ENCODE measurements at regions not wholly inside any gene's neighbourhood (a gene's known extent, or its start where the extent isn't known, plus 50 kb on each side); places are given as distances from the start of the nearest gene placed in this dataset.

DNA sequence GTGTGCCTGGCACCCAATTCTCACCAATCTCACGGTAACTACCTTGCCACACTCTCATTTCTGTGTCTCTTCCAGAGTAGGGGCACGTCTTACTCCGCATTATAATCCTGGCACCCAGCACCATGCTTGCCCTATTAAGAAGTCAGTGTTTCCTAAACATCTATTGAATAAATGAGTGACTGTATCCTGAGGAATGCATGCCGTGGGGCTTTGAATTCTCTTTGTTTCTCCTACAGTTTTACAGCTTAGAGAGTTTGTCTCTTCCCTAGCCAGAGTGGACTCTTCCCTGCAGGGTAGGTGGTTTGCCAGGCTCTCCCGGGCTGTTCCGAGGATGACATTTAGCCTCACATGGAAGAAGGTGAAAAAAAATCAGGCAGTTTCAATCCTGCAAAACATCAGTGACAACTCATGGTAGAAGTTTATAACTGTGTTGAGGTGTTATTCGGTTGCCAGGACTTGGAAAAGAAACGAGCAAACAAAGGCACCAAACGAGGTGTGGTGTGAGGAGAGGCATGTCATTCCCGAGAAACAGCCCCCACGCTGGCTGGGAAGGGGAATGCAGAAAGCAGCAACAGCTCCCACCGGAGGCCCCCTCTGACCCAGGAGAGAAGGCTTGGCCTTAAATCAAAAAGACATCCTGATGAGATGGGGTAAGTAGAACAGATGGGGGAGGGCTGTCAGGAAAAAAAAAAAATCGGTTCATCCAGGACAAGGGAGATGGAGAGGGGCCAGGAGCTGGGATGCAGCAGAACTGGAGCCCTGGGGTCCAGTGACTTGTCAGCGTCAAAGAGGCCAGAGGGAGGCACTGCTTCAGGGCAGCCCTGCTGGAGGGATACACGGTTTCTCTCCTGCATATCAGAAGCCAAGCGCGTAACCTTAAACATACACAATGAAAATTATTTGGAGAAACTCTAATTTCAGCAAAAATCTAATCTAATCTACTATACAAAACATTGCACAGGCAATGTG, 168.4 kb upstream of the ARRDC4 start:
- peak in 1 of 42 donors; percentile 15 for DNase-seq
- intact Hi-C loops (cut with DNase I) = no loop called here

DNA sequence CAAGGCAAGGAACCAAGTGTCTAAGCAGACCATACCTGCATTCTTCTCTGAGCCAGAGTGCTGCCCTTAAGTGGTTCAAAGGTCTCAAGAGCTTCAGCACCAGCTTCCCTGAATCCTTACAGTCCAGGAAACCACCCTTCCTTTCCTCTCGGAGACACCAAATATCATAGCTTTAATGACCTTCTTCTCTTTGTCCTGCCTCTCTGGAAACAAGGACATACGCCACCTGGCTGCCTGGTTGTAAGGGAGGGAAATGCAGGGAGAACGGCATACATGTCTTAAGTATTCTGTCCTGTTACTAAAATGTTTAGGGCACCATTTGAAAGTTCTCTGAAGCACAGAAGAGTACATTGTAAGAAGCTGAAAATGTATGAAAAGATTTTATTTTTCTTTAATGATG, 155.6 kb upstream of the ARRDC4 start:
- DNase-seq = no peak
- intact Hi-C loops (cut with DNase I) = no loop called here

DNA sequence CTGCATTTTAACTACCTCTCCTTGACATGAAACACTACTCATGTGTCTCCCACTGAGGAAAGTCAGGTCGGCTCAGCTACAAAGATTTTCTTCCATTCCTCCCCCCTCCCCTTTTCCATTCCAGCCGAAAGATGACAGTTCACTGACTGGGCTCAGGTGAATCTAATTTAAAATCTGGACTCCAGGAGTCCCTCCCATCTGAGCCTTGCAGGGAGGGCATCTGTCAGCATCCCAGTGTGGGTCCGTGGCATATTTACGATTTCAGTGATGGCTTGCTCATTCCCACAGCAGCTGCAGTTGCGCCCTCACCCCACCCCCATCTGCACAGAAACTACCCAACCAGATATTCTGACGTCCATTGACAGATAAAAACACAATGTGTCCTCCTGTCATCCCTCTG, 153.7 kb upstream of the ARRDC4 start:
- no peak for DNase-seq
- intact Hi-C loops (cut with DNase I) = no loop called here

DNA sequence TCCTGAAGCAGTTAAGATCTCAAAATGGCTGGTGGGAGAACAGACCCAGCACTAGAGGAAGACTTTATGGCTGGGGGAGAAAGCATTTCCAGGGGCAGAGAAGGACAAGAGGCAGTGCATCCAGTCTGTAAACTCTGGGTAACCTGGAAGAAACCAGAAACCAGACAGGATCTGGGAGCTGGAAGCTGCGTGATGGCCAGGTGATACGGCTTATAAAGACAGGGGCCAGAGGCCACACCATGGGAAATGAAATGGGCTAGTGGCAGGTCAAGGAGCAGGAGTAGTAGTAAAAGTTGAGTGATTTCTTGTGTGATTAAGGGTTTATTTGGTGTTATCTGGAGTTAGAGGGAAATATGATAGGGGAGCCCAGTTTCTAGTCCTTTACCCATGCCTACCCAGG, 144.7 kb upstream of the ARRDC4 start:
- DNase-seq = no peak
- intact Hi-C loops (cut with DNase I) = no loop called here

DNA sequence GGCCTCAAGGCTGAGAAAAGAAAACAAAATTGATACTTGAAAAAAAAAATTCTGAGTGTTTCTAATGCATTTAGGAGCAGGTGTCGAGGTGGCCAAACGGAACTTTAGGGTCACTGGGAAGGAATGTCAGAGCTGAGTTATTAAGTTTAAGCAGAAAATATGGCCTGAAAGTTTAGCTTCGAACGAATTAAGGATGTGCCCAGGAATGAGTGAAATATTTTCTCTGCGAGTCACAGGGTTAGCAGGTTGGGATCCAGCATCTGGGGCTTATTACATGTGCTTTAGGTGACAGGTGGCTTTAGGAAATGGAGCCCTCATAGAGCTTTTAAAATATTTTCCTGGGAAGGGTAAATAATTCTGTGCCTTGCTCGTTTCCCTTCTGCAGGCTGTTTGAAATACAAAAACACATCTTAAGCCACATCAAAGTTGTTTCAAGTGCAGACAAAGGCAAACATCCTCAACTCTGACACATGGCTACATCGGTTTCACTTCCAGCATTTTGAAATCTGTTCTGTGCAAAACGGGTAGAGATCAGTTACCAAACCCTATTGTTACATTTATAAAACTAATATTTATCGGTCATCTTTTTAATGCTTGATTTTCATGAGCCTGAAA, 143.1 kb upstream of the ARRDC4 start:
- no peak for DNase-seq
- intact Hi-C loops (cut with DNase I) = no loop called here

DNA sequence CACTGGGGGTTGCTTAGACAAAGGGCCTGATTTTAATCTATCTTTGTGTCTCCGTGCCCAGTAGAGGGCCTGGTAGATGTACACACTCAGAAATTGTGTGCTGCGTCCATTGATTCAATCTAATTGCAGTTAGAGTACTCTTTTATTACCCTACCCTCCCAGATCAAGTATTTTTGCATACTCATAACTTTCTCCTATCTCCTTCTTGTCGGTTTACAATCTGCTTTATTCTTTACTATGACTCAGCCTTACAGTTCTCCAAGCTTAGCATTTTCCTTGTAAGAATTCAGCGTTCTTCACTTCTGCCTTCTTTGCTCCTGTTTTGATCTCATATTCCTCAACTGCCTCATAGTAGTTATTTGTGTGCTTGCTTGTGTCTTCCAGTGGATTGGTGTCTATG, 124.5 kb upstream of the ARRDC4 start:
- no peak for DNase-seq
- intact Hi-C loops (cut with DNase I) = loop anchor here (10.0 kb wide), 1 partner anchor 59 kb away; no protein-coding TSS in a partner anchor

DNA sequence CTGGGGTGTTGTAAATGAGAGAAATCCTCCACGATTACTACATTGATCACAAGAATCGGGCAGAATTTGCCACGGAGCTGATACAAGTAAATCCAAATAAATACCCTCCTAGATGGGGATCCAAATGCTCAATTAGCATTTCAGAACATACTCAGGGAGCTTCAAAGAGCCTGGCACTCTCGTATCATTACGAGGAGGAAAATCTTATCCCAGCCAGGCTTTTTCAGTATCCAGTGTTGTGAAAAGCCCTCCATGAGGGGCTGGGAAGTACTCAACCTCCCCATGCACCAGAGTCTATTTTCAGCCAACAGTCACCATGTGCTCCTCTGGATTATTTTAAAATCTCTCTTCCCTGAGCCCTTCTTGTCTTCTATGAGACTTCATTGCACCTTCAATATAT, 122.6 kb upstream of the ARRDC4 start:
- no peak for DNase-seq
- intact Hi-C loops (cut with DNase I) = loop anchor here (10.0 kb wide), 1 partner anchor 57 kb away; no protein-coding TSS in a partner anchor

DNA sequence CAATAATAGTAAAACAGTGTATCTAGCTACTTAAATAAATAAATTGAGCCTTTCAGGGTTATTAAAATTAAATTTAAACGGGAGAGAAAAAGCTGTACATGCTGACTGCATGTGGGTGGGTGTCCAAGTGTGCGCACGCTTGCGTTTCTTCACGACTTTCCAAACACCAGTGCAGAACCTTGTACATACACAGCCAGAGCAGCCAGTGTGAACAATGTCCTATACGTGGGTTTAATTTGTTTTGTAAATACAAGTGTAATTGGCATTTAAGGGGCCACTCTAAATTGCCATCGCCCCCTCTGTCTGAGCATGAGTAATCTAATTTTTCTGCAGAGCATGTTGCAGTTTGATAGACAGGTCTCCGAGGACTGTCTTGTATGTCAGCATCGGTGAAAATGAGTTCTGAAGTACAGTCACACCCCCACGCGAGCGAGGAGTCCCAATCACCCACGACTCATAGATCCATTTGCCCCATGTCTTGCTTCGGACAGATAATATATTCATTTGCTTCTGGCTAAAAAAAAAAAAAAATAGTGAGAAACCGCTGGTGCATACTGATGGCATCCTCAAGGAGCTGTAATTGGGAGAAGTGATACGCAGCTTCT, 121.8 kb upstream of the ARRDC4 start:
- intact Hi-C loops (cut with DNase I) = loop anchor here (10.0 kb wide), 1 partner anchor 56 kb away; no protein-coding TSS in a partner anchor

DNA sequence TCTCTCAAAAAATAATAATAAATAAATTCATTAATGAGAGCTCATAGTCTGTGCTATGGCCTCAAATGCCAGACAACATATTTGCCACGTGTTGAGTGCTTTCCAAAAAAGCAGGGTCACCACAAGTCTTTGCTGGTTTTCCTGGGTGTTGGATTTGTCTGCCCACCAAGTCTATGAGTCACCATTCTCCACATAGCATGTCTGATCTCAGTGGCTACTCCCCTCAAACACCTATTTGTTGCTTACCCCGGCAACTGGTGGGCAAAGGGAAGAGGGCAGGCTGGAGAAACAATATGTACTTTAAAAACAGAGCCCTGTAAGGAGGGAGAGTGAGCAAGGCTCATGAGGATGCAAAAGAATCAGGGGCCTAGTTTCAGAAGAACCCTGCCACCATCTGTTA, 120.0 kb upstream of the ARRDC4 start:
- DNase-seq = no peak
- intact Hi-C loops (cut with DNase I) = no loop called here

More for the DNA sequence above, 121.8 kb upstream of the ARRDC4 start:
- no peak for DNase-seq

DNA sequence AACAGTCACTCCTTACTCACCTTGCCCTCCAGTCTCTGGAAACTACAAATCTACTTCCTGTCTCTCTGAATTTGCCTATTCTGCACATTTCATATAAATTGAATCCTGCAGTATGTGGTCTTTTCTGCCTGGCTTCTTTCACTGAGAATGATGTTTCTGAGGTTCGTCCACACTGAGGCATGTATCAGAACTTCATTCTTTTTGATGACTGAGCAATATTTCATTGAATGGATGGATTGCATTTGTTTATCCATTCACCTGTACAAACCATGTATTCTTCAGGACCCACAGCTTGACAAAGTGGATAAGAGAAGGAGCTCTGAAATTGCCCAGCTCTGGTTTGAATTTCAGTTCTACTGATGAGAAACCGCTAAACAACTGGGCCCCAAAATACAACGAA, 118.9 kb upstream of the ARRDC4 start:
- intact Hi-C loops (cut with DNase I) = no loop called here
- DNase-seq = no peak

DNA sequence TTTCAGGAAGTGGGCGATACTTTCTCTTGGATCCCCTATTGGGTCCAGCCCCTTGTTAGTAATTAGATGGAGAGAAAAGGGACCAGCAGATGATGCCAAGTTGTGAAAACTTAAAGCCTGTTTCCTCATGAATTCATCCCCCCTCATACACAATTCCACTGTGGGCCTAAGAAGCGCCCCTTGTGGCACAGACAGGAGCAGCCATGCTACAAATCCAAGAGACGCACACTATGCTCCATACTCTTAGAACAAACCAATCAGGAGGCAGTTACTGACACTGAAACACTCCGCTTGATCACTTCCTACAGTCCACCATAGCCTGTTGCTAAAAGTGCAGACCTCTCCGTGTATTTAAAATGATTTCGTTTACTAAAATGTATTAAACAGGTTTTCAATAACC, 111.3 kb upstream of the ARRDC4 start:
- no peak for DNase-seq
- intact Hi-C loops (cut with DNase I) = no loop called here

DNA sequence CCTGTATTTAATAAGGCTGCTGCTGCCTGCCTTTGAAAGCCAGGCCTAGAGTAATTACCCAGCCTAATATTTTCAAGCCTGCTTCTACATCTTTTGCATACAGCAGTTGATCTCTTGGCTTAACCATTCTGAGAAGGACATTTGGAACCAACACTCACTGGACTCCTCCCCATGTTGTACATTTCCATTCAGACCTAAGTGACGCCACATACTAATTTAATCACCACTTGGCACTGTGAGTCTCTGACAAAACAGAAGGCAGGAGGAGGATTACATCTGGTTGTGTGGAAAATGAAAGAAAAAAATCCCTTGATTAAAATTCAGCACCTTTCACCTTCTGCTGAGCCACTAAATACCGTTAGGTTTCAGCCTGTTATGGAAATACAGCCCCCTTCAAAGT, 102.2 kb upstream of the ARRDC4 start:
- intact Hi-C loops (cut with DNase I) = no loop called here
- DNase-seq = no peak

DNA sequence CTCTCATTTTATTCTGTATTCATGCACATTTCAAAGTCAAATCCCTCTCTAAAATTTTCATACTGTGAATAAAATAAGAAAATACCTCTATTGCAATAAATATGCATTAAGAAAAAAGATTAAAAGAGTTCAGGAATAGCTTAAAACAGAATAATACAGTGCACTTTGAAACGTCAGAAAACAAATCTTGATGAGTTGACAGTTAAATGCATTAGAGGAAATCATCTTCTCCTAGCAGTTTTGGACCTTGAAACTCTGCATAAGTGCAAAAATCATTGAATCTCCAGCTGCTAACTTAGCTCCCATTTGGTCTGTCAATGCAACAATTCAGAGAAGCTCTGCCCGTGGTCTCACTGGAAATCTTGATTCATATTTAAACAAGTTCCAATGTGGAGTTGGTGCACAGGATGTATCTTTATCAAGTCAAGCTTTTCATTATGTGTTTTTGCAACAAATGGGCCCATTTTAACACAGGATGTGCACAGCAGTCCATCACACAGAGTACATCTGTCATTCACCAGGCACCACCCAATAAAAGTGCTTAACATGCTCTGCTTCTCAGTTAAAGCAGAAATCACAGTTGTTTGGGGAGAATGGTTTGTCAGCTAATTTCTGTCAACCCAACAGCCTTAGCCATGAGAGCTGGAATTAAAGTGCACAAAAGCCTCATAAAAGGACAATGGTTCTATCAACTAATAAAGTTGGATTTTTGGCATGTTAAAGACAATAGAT, 98.8 kb upstream of the ARRDC4 start:
- DNase-seq = no peak
- intact Hi-C loops (cut with DNase I) = no loop called here

DNA sequence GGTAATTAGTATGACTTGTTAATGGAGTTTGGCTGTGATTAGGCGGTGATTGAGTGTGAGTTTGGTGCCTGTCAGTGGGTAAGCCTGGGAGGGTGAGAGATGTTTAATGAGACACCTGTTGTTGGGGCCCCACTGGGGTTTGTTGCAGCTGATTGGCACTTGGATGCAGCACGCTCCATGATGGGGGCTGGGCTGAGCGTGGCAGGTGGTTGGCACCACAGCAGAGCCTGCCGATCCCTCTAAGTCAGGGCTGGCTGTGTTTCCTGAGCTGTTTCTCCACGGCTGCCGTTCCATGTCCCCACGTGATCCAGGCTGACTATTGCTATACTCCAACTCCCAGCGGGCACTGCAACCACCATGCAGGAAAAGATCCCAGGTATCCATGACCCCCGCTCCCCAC, 93.5 kb upstream of the ARRDC4 start:
- intact Hi-C loops (cut with DNase I) = no loop called here

DNA sequence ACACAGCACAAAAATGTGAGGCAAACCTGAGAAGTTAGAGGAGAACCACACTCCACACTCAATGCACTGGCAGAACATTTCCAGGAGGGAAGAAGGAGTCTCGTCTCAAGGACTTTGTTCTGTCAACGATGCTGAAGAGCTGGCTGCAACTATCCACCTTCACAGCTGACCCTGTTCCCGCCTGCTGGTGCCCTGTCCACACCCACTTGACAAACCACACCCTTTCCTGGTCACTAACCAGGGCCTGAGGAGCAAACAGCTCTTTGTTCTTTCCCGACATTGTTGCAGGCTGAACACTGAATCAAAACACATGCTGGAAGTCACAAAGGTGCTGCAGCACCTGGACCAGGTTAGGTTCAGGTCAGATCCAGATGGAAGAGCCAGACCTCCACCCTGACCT, 92.6 kb upstream of the ARRDC4 start:
- no peak for DNase-seq
- intact Hi-C loops (cut with DNase I) = no loop called here

More for the DNA sequence above, 93.5 kb upstream of the ARRDC4 start:
- DNase-seq = peak in 1 of 42 donors; percentile 10

DNA sequence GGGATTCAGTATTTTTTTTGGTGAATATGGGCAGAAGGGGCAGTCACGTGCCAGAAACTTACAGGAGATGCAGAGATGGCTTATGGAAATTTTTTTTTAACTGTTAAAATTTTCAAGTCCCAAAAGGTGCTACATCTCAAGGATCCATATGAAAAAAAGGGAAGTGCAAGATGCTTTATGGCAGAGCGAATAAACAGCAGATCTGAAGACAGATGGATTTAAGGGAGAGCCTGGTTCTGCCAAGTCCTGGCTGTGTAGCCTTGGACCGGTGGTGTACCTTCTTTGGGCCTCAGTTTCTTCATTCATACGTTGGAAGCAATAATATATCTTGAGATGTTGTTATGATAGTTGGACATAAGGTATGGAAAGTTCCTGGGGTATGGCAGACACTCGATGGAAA, 91.5 kb upstream of the ARRDC4 start:
- intact Hi-C loops (cut with DNase I) = no loop called here
- no peak for DNase-seq

DNA sequence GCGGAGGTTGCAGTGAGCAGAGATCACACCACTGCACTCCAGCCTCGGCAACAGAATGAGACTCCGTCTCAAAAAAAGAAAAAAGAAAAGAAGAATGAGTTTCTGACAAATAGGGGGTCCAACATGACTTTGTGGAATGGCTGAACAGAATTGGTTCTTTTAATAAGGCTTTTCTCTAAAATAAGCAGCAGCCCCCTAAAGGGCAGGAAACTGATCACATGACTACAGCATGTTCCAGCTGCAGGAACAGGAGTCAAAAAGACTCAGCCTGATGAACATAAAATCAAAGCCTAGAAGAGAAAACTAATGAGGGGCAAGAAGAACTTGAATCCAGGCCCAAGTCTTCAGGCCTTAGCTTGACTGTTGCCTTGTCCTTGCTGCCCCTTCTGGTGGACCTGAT, 89.7 kb upstream of the ARRDC4 start:
- intact Hi-C loops (cut with DNase I) = no loop called here
- no peak for DNase-seq

DNA sequence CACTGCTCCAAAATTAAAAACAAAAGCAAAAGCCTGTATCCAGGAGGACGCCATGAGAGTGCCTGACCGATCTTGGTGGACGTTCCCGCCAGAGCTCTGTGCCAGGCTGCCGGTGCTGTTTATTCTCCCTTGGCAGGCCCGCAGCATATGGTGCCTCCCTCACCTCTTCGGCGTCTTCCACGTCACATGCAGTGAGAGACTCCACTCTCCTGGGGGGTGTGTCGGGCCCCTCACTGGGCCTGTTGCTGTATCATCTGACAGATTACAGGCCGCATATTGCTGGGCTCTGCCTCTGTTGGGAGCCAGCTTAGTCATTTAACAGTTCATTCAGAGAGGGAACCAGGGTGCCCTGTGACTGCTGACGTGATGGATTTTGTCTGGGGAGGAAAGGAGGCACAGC, 86.4 kb upstream of the ARRDC4 start:
- intact Hi-C loops (cut with DNase I) = no loop called here

DNA sequence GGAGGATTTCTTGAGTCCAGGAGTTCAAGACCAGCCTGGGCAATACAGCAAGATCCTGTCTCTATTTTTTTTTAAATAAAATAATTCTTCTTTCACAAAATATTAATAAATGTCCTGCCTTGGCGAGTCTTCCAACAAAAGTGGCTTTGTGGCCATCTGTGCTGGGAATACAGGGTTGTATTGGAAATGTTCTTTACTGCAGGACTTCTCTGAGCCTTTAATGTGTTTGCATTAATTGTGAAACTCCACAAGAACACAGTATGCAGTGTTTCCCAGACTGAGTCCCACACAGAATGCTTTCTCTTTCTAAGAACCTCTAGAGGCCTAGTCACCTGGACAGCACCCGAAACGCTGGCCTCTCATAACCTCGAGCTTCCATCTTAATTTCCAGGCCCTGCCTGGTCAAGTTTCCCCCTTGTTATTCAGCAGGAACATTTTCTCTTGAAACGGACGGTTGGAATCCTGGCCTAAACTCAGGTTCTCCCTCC, 85.4 kb upstream of the ARRDC4 start:
- intact Hi-C loops (cut with DNase I) = no loop called here

More for the DNA sequence above, 86.4 kb upstream of the ARRDC4 start:
- DNase-seq = no peak

More for the DNA sequence above, 85.4 kb upstream of the ARRDC4 start:
- no peak for DNase-seq

All from head of caudate nucleus (tissue), 42 donors.